GM12891 (cell line): ENCODE measurements at regions not wholly inside any gene's neighbourhood (a gene's known extent, or its start where the extent isn't known, plus 50 kb on each side); places are given as distances from the start of the nearest gene placed in this dataset.

ENCODE experiments used
- POLR2A ChIP-seq: IDR thresholded peaks from 2 replicates; pipeline ENCODE4 v1.6.1; 2011; ENCODE audit warnings: low read depth, low read length, control low read depth
- POLR2AphosphoS5 ChIP-seq: IDR thresholded peaks from 2 replicates; pipeline ENCODE4 v1.6.1; 2011; ENCODE audit warnings: low read depth, low read length, control low read depth
- TAF1 ChIP-seq: IDR thresholded peaks from 2 replicates; pipeline ENCODE4 v1.6.1; 2011; ENCODE audit warnings: low read depth, low read length, control low read depth

- TF ChIP-seq POLR2AphosphoS5 (no peak), POLR2A (no peak), TAF1 (no peak)
Measured at GRCh38 chr7:98731651-98732050, 114.6 kb downstream of the NPTX2 start.
